ENCODE measurements at regions not wholly inside any gene's neighbourhood (a gene's known extent, or its start where the extent isn't known, plus 50 kb on each side); places are given as distances from the start of the nearest gene placed in this dataset.

DNA sequence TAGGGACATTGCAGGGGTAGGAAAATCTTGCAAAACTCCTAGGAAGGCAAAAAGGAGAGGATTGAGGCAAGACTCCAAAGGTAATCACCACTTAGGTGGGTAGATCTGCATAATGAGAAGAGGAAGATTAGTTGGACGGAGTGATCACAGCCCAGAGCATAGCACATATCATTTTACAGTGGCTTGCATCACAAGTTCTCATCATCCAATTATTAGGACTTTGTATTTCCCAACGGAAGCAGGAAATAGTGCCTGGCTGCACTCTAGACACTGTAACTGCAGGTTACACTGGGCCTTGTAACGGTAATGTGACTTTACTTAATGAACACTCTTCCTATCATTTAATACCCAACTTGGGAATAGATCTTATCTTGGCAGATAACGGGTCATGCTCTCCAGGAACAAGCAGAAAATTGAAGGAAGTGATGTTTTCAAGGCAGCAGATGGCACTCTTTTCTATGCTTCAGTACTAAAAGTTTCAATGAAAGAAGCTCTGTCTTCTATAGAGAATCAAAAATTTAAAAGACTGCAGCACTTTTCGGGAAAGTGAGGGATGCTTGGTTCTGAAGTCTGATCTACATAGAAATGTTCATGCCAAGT, 101.9 kb upstream of the KCNMB2 start:
- peaks cover 0 to 2% (median 1%) of the 10 kb centered on the region in 5 donors for H3K27me3 Mint-ChIP-seq
- POLR2A ChIA-PET = no interaction called here
- no peak overlapping the region for H3K4me3 Mint-ChIP-seq
- H3K36me3 Mint-ChIP-seq = no peaks in the 10 kb centered on the region
- no peak for ATAC-seq
- no peak overlapping the region for H3K27ac Mint-ChIP-seq
- no peaks in the 10 kb centered on the region for H3K4me1 Mint-ChIP-seq
- no peaks in the 10 kb centered on the region for H3K9me3 Mint-ChIP-seq
- no peak for DNase-seq

DNA sequence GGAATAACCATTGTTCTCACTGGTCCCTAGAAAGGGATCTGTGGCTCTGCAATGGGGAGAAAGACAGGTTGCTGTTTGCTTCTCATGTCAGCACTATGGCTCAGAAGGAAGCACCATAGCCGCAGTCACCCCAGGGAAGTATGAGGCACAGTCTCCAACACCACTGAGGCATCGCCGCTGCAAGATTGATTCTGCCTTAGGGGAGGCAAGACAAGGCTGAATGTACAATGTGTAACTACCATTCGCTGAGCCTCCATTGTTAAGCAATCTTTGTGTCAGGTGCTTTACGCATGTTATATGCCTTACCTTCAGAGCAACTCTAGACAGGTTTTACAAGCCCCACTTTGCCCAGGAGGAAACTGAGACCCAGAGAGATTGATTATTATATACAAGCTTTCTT, 100.7 kb upstream of the KCNMB2 start:
- POLR2A ChIA-PET = no interaction called here
- no peaks in the 10 kb centered on the region for H3K36me3 Mint-ChIP-seq

DNA sequence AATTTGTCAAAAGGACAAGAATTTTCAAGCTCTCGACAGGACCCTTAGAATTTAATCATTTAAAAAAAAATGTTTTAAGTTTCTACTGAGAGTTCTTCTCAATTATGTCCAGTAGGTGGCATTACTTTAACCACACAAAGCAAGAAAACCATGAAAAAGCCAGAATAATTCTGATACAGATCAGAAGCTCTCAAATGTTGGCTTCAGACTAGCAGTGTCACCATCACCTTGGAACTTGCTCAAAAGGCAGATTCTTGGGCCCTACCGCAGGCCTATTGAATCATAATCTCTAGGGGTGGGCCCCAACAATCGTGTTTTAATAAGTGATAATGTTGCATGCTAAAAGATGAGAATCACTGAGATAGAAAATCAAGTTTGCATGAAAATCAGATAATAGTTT, 99.5 kb upstream of the KCNMB2 start:
- H3K27me3 Mint-ChIP-seq = peaks cover 0 to 1% (median 0%) of the 10 kb centered on the region in 5 donors
- no peak for ATAC-seq
- no peak overlapping the region for H3K27ac Mint-ChIP-seq
- no peaks in the 10 kb centered on the region for H3K9me3 Mint-ChIP-seq
- no peaks in the 10 kb centered on the region for H3K4me1 Mint-ChIP-seq
- H3K4me3 Mint-ChIP-seq = no peak overlapping the region
- H3K36me3 Mint-ChIP-seq = no peaks in the 10 kb centered on the region
- POLR2A ChIA-PET = no interaction called here
- peak in 2 of 10 donors; percentile 12 to 20 for DNase-seq

More for the DNA sequence above, 100.7 kb upstream of the KCNMB2 start:
- Mint-ChIP-seq H3K27me3 (peaks cover 0 to 1% (median 0%) of the 10 kb centered on the region in 5 donors), H3K4me1 (no peaks in the 10 kb centered on the region), H3K9me3 (no peaks in the 10 kb centered on the region), H3K27ac (no peak overlapping the region), H3K4me3 (no peak overlapping the region)
- no peak for DNase-seq
- ATAC-seq = no peak

DNA sequence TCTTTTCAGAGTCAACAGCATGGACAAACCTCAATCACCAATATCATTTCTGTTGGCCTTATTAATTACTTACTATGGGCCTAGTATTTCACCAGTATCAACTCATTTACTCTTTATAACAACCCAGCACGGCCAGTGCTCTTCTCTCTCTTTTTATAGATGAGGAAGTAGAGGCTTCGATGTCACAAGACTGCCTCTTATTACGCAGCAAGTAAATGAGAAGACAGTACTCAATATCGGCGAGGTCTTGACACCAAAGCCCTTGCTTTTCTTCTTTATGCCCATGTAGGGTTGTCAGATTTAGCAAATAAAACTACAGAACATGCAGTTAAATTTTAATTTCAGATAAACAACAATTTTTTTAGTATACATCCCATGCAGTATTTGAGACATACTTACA, 99.0 kb upstream of the KCNMB2 start:
- H3K27me3 Mint-ChIP-seq = peaks cover 0 to 1% (median 0%) of the 10 kb centered on the region in 5 donors
- no peak for DNase-seq
- no peaks in the 10 kb centered on the region for H3K36me3 Mint-ChIP-seq
- H3K9me3 Mint-ChIP-seq = no peaks in the 10 kb centered on the region
- no peak overlapping the region for H3K27ac Mint-ChIP-seq
- no peak overlapping the region for H3K4me3 Mint-ChIP-seq
- no peak for ATAC-seq
- POLR2A ChIA-PET = no interaction called here
- H3K4me1 Mint-ChIP-seq = no peaks in the 10 kb centered on the region

DNA sequence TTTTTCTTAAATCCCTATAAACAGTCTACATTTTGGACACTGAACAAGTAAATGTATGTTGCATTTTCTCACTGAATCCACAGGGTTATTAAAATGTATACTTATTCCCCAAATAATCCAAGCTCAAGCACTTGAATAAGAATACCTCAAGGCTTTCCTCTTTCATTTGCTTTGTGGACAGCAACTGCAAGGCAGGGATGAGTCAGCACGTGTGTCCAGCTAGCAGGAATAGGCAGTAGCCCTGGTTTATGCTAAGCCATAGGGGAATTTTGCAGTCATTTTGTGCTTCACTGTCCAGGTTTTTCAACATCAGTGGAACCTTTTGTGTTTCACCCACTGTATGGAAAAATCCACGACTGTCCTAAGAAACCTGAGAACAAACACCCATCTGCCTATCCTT, 96.7 kb upstream of the KCNMB2 start:
- no peaks in the 10 kb centered on the region for H3K27me3 Mint-ChIP-seq
- H3K27ac Mint-ChIP-seq = no peak overlapping the region
- DNase-seq (no peak), ATAC-seq (no peak)
- no peaks in the 10 kb centered on the region for H3K36me3 Mint-ChIP-seq
- H3K4me1 Mint-ChIP-seq = no peaks in the 10 kb centered on the region
- no peak overlapping the region for H3K4me3 Mint-ChIP-seq
- H3K9me3 Mint-ChIP-seq = no peaks in the 10 kb centered on the region
- POLR2A ChIA-PET = no interaction called here

DNA sequence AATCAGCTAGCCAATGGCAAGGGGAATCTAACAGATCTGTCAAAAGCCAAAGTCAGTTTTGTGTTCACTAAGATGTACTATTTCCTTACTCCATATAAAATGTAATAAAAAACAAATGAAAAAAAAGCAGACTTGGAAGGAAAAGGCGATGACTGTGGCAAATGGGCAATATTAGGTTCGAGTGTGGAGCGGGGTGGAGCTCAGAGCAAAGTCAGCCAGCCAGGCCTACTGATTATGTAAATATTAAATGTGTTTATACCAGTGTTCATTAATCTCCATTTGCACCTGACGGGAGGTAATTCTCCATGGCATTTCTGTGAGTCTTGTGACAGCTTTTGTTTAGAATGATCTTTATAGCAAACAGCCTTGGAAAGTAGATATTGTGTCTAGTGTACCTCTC, 96.2 kb upstream of the KCNMB2 start:
- H3K4me1 Mint-ChIP-seq = no peaks in the 10 kb centered on the region
- H3K27me3 Mint-ChIP-seq = no peaks in the 10 kb centered on the region
- H3K36me3 Mint-ChIP-seq = no peaks in the 10 kb centered on the region
- ATAC-seq (no peak), DNase-seq (no peak)
- POLR2A ChIA-PET = no interaction called here
- H3K4me3 Mint-ChIP-seq = no peak overlapping the region
- no peak overlapping the region for H3K27ac Mint-ChIP-seq
- H3K9me3 Mint-ChIP-seq = no peaks in the 10 kb centered on the region

DNA sequence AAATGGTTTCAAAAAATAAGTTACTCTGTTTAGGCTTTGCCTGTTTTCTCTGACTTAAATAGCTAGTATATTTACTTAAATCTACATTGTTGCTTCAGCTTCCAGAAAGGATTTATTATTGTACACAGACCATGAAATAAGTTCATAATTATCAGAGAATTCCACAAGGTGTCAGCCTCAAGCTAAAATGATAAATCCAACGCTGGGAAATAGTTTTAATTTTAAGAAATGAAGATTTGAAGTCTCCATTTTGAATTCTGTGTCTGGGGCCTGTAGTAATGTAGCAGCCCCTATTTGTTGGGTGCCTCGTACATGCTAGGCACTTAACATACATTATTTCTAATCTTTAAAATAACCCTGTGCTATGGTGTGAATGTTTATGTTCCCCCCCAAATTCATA, 92.6 kb upstream of the KCNMB2 start:
- peaks cover 0 to 14% (median 3%) of the 10 kb centered on the region in 5 donors for H3K27me3 Mint-ChIP-seq
- no peak overlapping the region for H3K27ac Mint-ChIP-seq
- H3K4me3 Mint-ChIP-seq = no peak overlapping the region
- no peak for DNase-seq
- ATAC-seq = no peak
- no peaks in the 10 kb centered on the region for H3K9me3 Mint-ChIP-seq
- no peaks in the 10 kb centered on the region for H3K36me3 Mint-ChIP-seq
- no peaks in the 10 kb centered on the region for H3K4me1 Mint-ChIP-seq
- POLR2A ChIA-PET = no interaction called here

DNA sequence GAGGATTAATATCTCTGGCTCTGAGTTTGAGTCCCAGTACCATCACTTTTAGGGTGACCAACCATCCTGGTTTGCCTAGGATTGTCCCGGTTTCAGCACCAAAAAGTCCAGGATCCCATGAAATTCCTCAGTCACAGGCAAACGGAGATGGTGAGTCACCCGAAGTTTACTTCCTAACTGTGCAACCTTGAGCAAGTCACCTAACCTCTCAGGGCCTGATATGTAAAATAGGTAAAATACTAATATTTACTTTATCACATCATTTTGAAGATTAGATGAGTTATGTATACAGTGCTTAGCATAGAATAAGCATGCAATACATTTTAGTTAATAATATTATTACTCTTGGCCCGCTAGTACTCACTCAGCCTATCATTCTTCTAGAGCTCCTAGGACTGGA, 91.1 kb upstream of the KCNMB2 start:
- Mint-ChIP-seq H3K36me3 (no peaks in the 10 kb centered on the region), H3K4me1 (no peaks in the 10 kb centered on the region), H3K9me3 (no peaks in the 10 kb centered on the region), H3K4me3 (no peak overlapping the region), H3K27ac (no peak overlapping the region), H3K27me3 (peaks cover 0 to 21% (median 3%) of the 10 kb centered on the region in 5 donors)
- no peak for DNase-seq
- no peak for ATAC-seq
- POLR2A ChIA-PET = no interaction called here

DNA sequence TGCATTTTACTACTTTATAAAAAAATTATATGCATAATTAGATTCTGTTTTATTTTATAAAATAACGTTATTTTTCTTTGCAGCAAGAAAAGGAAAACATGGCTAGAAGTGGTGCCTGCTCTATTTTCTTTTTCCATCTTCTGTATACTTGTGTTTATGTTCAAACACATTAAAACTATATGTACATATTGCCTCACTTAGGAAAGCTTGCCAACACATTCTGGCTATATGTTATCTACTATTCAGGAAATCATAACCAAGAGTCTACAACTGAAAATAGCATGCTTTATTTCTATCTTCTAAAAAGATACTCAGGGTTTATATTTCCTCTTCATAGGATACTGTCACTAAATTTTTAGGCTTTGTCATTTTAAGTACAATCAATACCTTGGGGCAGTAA, 90.2 kb upstream of the KCNMB2 start:
- no peak overlapping the region for H3K27ac Mint-ChIP-seq
- POLR2A ChIA-PET = no interaction called here
- ATAC-seq = no peak
- no peaks in the 10 kb centered on the region for H3K4me1 Mint-ChIP-seq
- H3K9me3 Mint-ChIP-seq = no peaks in the 10 kb centered on the region
- H3K36me3 Mint-ChIP-seq = no peaks in the 10 kb centered on the region
- H3K4me3 Mint-ChIP-seq = no peak overlapping the region
- DNase-seq = no peak
- peaks cover 0 to 23% (median 3%) of the 10 kb centered on the region in 5 donors for H3K27me3 Mint-ChIP-seq

DNA sequence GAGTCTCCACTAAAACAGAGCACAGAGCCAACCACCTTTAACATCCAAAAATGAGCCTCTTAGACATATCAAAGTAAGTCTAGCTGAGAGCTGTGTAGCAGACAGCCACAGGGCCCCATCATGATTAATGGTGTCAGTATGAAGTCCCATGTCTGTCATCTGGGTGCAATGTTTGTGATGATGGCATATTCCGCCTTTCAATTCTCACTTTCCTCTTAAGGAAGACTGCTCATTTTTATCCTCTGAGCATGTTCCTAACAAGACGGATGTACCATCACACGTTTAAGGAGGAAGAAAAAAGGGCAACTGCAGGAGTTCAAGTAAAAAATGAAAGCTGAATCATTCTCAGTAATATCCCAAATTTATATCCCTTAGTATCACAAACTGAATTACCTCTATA, 85.8 kb upstream of the KCNMB2 start:
- H3K27ac Mint-ChIP-seq = no peak overlapping the region
- DNase-seq (no peak), ATAC-seq (no peak)
- H3K4me1 Mint-ChIP-seq = no peaks in the 10 kb centered on the region
- H3K27me3 Mint-ChIP-seq = peaks cover 2 to 31% (median 5%) of the 10 kb centered on the region in 5 donors
- POLR2A ChIA-PET = no interaction called here
- H3K9me3 Mint-ChIP-seq = no peaks in the 10 kb centered on the region
- H3K36me3 Mint-ChIP-seq = no peaks in the 10 kb centered on the region
- H3K4me3 Mint-ChIP-seq = no peak overlapping the region

DNA sequence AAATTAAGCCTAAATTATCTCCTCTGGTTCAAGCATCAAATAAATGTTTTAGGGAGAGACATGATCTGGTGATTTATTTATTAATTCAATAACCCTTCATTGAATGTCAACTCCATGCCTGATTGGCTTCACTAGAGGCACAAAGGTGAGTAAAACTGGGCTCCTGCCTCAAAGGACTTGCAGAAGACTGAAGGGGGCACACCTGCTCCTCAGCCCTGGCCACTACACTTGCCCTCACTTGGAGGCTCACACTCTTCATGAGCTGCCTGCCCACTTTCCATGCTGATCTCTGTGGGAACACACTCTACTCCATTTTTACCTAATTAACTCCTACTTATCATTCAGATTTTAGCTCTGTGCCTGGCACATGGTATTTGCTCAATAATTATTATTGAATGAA, 84.4 kb upstream of the KCNMB2 start:
- Mint-ChIP-seq H3K4me1 (no peaks in the 10 kb centered on the region), H3K36me3 (no peaks in the 10 kb centered on the region), H3K4me3 (no peak overlapping the region), H3K9me3 (no peaks in the 10 kb centered on the region), H3K27me3 (peaks cover 2 to 33% (median 4%) of the 10 kb centered on the region in 5 donors), H3K27ac (no peak overlapping the region)
- no peak for DNase-seq
- ATAC-seq = no peak
- POLR2A ChIA-PET = no interaction called here

DNA sequence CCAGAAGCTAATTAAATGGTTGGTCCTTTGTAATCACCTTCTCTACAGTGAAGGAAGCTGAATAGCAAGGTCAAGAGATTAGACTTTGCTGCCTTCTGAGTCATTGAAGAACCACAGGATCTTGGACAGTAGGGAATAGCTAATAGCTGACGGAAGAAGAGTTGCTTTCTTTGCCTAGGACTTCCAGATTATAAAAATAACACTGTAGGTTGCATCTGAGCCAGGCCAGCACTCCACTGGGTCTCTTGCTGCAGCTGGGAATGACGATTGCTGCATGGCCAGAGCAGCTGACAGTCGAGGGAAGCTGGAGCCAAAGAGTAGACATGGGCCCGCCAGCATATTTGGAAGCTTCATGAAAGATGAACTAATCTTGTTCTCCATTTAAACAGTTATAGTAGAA, 81.5 kb upstream of the KCNMB2 start:
- H3K4me3 Mint-ChIP-seq = no peak overlapping the region
- DNase-seq = no peak
- no peak for ATAC-seq
- H3K27me3 Mint-ChIP-seq = peaks cover 3 to 27% (median 9%) of the 10 kb centered on the region in 5 donors
- POLR2A ChIA-PET = no interaction called here
- H3K36me3 Mint-ChIP-seq = no peaks in the 10 kb centered on the region
- no peaks in the 10 kb centered on the region for H3K4me1 Mint-ChIP-seq
- no peak overlapping the region for H3K27ac Mint-ChIP-seq
- no peaks in the 10 kb centered on the region for H3K9me3 Mint-ChIP-seq

DNA sequence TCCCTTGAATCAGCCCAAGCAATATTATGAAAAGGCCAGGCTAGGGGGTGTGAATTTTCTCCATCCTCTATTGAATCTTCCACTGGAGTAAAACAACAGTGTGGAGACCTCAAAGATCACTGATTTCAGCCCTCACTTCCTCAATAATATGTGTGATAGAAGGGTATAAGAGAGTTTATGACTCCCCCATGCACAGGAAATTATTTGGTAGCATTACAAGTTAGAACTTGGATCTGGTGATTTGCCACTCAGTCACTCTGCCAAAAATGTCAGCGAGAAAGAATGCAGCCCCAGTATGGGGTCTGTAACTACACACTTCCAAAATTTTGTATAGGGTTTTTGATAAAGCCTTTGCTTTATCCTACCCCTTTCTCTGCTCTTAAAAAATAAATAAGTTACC, 81.0 kb upstream of the KCNMB2 start:
- POLR2A ChIA-PET = no interaction called here
- H3K9me3 Mint-ChIP-seq = no peaks in the 10 kb centered on the region
- peaks cover 3 to 32% (median 12%) of the 10 kb centered on the region in 5 donors for H3K27me3 Mint-ChIP-seq
- no peak overlapping the region for H3K4me3 Mint-ChIP-seq
- H3K36me3 Mint-ChIP-seq = no peaks in the 10 kb centered on the region
- no peak for DNase-seq
- ATAC-seq = no peak
- no peak overlapping the region for H3K27ac Mint-ChIP-seq
- H3K4me1 Mint-ChIP-seq = no peaks in the 10 kb centered on the region

DNA sequence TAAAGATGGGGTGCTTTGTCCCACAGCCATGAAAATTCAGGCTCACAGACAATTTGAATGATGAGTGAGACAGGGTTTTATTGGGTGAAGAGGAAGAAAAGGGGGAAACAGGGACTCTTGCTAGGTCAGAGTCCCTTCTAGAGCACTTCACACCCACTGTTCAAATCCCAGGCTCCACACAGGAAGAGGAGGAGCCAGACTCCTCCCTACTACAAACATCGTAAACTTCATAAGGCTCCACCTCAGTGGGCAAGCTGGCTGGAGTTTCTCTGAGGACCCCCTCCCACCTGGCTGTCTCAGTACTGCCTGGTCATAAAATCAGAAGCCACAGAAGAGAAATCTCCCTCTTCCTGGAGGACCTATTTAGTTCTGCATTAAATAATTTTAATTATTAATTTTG, 80.3 kb upstream of the KCNMB2 start:
- DNase-seq = no peak
- POLR2A ChIA-PET = no interaction called here
- ATAC-seq = no peak
- Mint-ChIP-seq H3K27ac (no peak overlapping the region), H3K36me3 (no peaks in the 10 kb centered on the region), H3K27me3 (peaks cover 5 to 39% (median 13%) of the 10 kb centered on the region in 5 donors), H3K4me3 (no peak overlapping the region), H3K4me1 (no peaks in the 10 kb centered on the region), H3K9me3 (no peaks in the 10 kb centered on the region)
